Thoracic aorta (tissue), 2 donors: ENCODE measurements at regions not wholly inside any gene's neighbourhood (a gene's known extent, or its start where the extent isn't known, plus 50 kb on each side); places are given as distances from the start of the nearest gene placed in this dataset.
A peak's percentile ranks its signal among the peaks of the same experiment; 100 is the strongest.

Experiments used
- ATAC-seq: fragments of 150-250 bp; one replicate; pipeline ENCODE4 v1.8.0; 2017; ENCODE audit warnings: low read depth; ENCODE audit not compliant: insufficient number of reproducible peaks, low FRiP score
- DNase-seq: peaks from one replicate; pipeline ENCODE4 v3.0.0-alpha.2; 2020; ENCODE audit warnings: low spot score
- H3K27ac ChIP-seq, 2 donors: fragments of 200-600 bp; sonication (generic); 1 replicate in 1 of 2; 2 replicates in 1 of 2; pipeline ENCODE4 v1.5.1; 2016; ENCODE audit warnings: mild to moderate bottlenecking in 2 of 2, moderate library complexity in 2 of 2
- H3K27me3 ChIP-seq: fragments of 200-600 bp; sonication (generic); replicated peaks from 2 replicates; pipeline ENCODE4 v1.6.0; 2016; ENCODE audit warnings: mild to moderate bottlenecking; ENCODE audit not compliant: insufficient read depth
- H3K36me3 ChIP-seq: fragments of 200-600 bp; sonication (generic); one replicate; pipeline ENCODE4 v1.5.1; 2016
- H3K4me1 ChIP-seq, 2 donors: fragments of 200-600 bp; sonication (generic); 1 replicate in 1 of 2; 2 replicates in 1 of 2; pipeline versions ENCODE4 v1.5.1 to v1.6.0; 2016; ENCODE audit warnings: low read depth in 2 of 2, mild to moderate bottlenecking in 1 of 2; ENCODE audit not compliant: control insufficient read depth in 1 of 2
- H3K4me3 ChIP-seq: fragments of 200-600 bp; sonication (generic); 2 replicates; pipeline ENCODE4 v1.5.1; 2016; ENCODE audit warnings: mild to moderate bottlenecking
- H3K9me3 ChIP-seq: fragments of 200-600 bp; sonication (generic); 2 replicates; pipeline ENCODE4 v1.5.1; 2016
- CTCF ChIP-seq: fragments of 200-600 bp; sonication (generic); IDR thresholded peaks from one replicate; pipeline ENCODE4 v1.5.1; 2019; ENCODE audit warnings: antibody characterized with exemption

- ATAC-seq (peak; percentile 66), DNase-seq (no peak)
- no peak overlapping the region for H3K27ac ChIP-seq
- H3K36me3 ChIP-seq: no peaks in the 10 kb centered on the region
- TF ChIP-seq CTCF: no peak
- no peaks in the 10 kb centered on the region for H3K27me3 ChIP-seq
- no peaks in the 10 kb centered on the region for H3K9me3 ChIP-seq
- no peak overlapping the region for H3K4me3 ChIP-seq
- peaks cover 0 to 6% of the 10 kb centered on the region in 2 donors for H3K4me1 ChIP-seq
Observed at GRCh38 chr5:147169399-147169798, 65.4 kb upstream of the STK32A start.

GRCh38 chr5:147169901-147170300, 64.9 kb upstream of the STK32A start:
- TF ChIP-seq CTCF: no peak
- Histone ChIP-seq H3K27ac (no peak overlapping the region), H3K4me3 (no peak overlapping the region), H3K27me3 (no peaks in the 10 kb centered on the region), H3K4me1 (peaks cover 0 to 6% of the 10 kb centered on the region in 2 donors), H3K36me3 (no peaks in the 10 kb centered on the region), H3K9me3 (no peaks in the 10 kb centered on the region)
- DNase-seq: no peak
- no peak for ATAC-seq

- no peaks in the 10 kb centered on the region for H3K9me3 ChIP-seq
- H3K27me3 ChIP-seq: no peaks in the 10 kb centered on the region
- ATAC-seq (no peak), DNase-seq (no peak)
- H3K27ac ChIP-seq: no peak overlapping the region
- no peak for TF ChIP-seq CTCF
- no peak overlapping the region for H3K4me3 ChIP-seq
- H3K36me3 ChIP-seq: no peaks in the 10 kb centered on the region
- H3K4me1 ChIP-seq: peaks cover 0 to 6% of the 10 kb centered on the region in 2 donors
Observed at GRCh38 chr5:147170603-147171002, 64.2 kb upstream of the STK32A start.

GRCh38 chr5:147174671-147175265, 60.1 kb upstream of the STK32A start:
- no peak for ATAC-seq
- no peak for DNase-seq
- H3K36me3 ChIP-seq: no peaks in the 10 kb centered on the region
- no peak overlapping the region for H3K4me3 ChIP-seq
- H3K27ac ChIP-seq: no peak overlapping the region
- H3K27me3 ChIP-seq: no peaks in the 10 kb centered on the region
- H3K4me1 ChIP-seq: no peaks in the 10 kb centered on the region
- H3K9me3 ChIP-seq: no peaks in the 10 kb centered on the region
- no peak for TF ChIP-seq CTCF

GRCh38 chr5:147175516-147176097, 59.2 kb upstream of the STK32A start:
- Histone ChIP-seq H3K36me3 (no peaks in the 10 kb centered on the region), H3K27me3 (no peaks in the 10 kb centered on the region), H3K9me3 (no peaks in the 10 kb centered on the region), H3K4me3 (no peak overlapping the region), H3K4me1 (no peaks in the 10 kb centered on the region), H3K27ac (no peak overlapping the region)
- DNase-seq: no peak
- TF ChIP-seq CTCF: no peak
- no peak for ATAC-seq
